ENCODE measurements at regions not wholly inside any gene's neighbourhood (a gene's known extent, or its start where the extent isn't known, plus 50 kb on each side); places are given as distances from the start of the nearest gene placed in this dataset.

- no peak for FAIRE-seq
- POLR2A ChIA-PET = no interaction called here
Measured at GRCh38 chr13:69649063-69649392, 458.6 kb upstream of the ATXN8OS start.

GRCh38 chr13:69648340-69649062 is 459.1 kb upstream of the ATXN8OS start:
- DNase-seq (ENCODE audit: low read depth in 1 of 2, low spot score in 1 of 2) (no peak), FAIRE-seq (no peak), ATAC-seq (no peak)
- H3K4me3 ChIP-seq = no peak overlapping the region
- no peak overlapping the region for H3K4me2 ChIP-seq
- no peak for TF ChIP-seq REST (IDR thresholded peaks at IDR 0.05)
- no peak for TF ChIP-seq NR3C1 (IDR thresholded peaks at IDR 0.05)
- TF ChIP-seq ATOH8 (CRISPR knock-in tag; IDR thresholded peaks at IDR 0.05; ENCODE audit: low read depth) = no peak
- no peak for TF ChIP-seq ZSCAN20 (CRISPR knock-in tag; IDR thresholded peaks at IDR 0.05)
- TF ChIP-seq CTCF (IDR thresholded peaks at IDR 0.05) = no peak
- TF ChIP-seq RFX5 (IDR thresholded peaks at IDR 0.05) = no peak
- TF ChIP-seq FOSL2 (IDR thresholded peaks at IDR 0.05) = no peak
- no peak for TF ChIP-seq FOSL2 (CRISPR knock-in tag; IDR thresholded peaks at IDR 0.05)
- TF ChIP-seq E2F6 (IDR thresholded peaks at IDR 0.05; ENCODE audit: borderline replicate concordance, low read depth) = no peak
- TF ChIP-seq TP53 (CRISPR knock-in tag; IDR thresholded peaks at IDR 0.05) = no peak
- no peak for TF ChIP-seq EHMT2 (IDR thresholded peaks at IDR 0.05; ENCODE audit: low read depth)
- TF ChIP-seq MAZ (IDR thresholded peaks at IDR 0.05; ENCODE audit: borderline replicate concordance, low read depth, low read length) = no peak
- TF ChIP-seq CBX8 (IDR thresholded peaks at IDR 0.05) = no peak
- TF ChIP-seq HOXB5 (CRISPR knock-in tag; IDR thresholded peaks at IDR 0.05) = no peak
- no peak for TF ChIP-seq RNF2 (IDR thresholded peaks at IDR 0.05; ENCODE audit: borderline replicate concordance, low read depth)
- no peak for TF ChIP-seq NFE2L2 (conservative IDR thresholded peaks at IDR 0.05; ENCODE audit: low read length)
- no peak for TF ChIP-seq HEYL (CRISPR knock-in tag; IDR thresholded peaks at IDR 0.05)
- TF ChIP-seq SREBF2 (IDR thresholded peaks at IDR 0.05) = no peak
- TF ChIP-seq CHD2 (IDR thresholded peaks at IDR 0.05; ENCODE audit: low read length, partially characterized antibody) = no peak
- no peak for TF ChIP-seq HOXA7 (CRISPR knock-in tag; IDR thresholded peaks at IDR 0.05)
- no peak for TF ChIP-seq JUN (IDR thresholded peaks at IDR 0.05)
- no peaks in the 10 kb centered on the region for H3K4me1 ChIP-seq
- 22% methylated on average over 3 of the region's 3 CpGs for WGBS (ENCODE audit: missing lambda C conversion rate)
- H3K9me3 ChIP-seq = no peaks in the 10 kb centered on the region; the same call in 2 of the 3 replicates
- CTCF ChIA-PET = no interaction called here
- no peak overlapping the region for H3K27ac ChIP-seq
- POLR2A ChIA-PET = no interaction called here

More at GRCh38 chr13:69649063-69649392, 458.6 kb upstream of the ATXN8OS start:
- 11% methylated on average over 2 of the region's 2 CpGs for WGBS (ENCODE audit: missing lambda C conversion rate)
- Histone ChIP-seq H3K4me2 (no peak overlapping the region), H3K27ac (no peak overlapping the region), H3K9me3 (no peaks in the 10 kb centered on the region; the same call in 2 of the 3 replicates), H3K4me1 (no peaks in the 10 kb centered on the region), H3K4me3 (no peak overlapping the region)
- ATAC-seq (no peak), DNase-seq (ENCODE audit: low read depth in 1 of 2, low spot score in 1 of 2) (no peak)
- CTCF ChIA-PET = no interaction called here
- TF ChIP-seq, protein P1, sequence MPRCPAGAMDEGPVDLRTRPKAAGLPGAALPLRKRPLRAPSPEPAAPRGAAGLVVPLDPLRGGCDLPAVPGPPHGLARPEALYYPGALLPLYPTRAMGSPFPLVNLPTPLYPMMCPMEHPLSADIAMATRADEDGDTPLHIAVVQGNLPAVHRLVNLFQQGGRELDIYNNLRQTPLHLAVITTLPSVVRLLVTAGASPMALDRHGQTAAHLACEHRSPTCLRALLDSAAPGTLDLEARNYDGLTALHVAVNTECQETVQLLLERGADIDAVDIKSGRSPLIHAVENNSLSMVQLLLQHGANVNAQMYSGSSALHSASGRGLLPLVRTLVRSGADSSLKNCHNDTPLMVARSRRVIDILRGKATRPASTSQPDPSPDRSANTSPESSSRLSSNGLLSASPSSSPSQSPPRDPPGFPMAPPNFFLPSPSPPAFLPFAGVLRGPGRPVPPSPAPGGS (IDR thresholded peaks at IDR 0.05) = no peak
- TF ChIP-seq TP53 (CRISPR knock-in tag; IDR thresholded peaks at IDR 0.05) (no peak), ZFP36 (IDR thresholded peaks at IDR 0.05; ENCODE audit: borderline replicate concordance, partially characterized antibody) (no peak), KDM1A (IDR thresholded peaks at IDR 0.05; ENCODE audit: low read depth) (no peak), POLR2A (IDR thresholded peaks at IDR 0.05; ENCODE audit: low read length) (no peak), FOXS1 (CRISPR knock-in tag; IDR thresholded peaks at IDR 0.05) (no peak), CBX8 (IDR thresholded peaks at IDR 0.05) (no peak), EHF (CRISPR knock-in tag; IDR thresholded peaks at IDR 0.05) (no peak), POLR2AphosphoS2 (conservative IDR thresholded peaks at IDR 0.05; ENCODE audit: low read length) (no peak), CEBPB (IDR thresholded peaks at IDR 0.05) (no peak), E2F6 (IDR thresholded peaks at IDR 0.05; ENCODE audit: borderline replicate concordance, low read depth) (no peak), SMC3 (IDR thresholded peaks at IDR 0.05) (no peak)
